WI38 (cell line): ENCODE measurements at regions not wholly inside any gene's neighbourhood (a gene's known extent, or its start where the extent isn't known, plus 50 kb on each side); places are given as distances from the start of the nearest gene placed in this dataset.

Experiments
- H3K4me3 ChIP-seq: 2 replicates; pipeline ENCODE4 v1.5.1; 2011; ENCODE audit warnings: low read depth, mild to moderate bottlenecking, control low read depth, low read length
- CTCF ChIP-seq: IDR thresholded peaks from 2 replicates; pipeline ENCODE4 v1.5.1; 2012; ENCODE audit warnings: low read depth, mild to moderate bottlenecking, control low read depth, low read length

- H3K4me3 ChIP-seq, result no peak overlapping the region
- TF ChIP-seq CTCF, result no peak
These were observed 245.9 kb upstream of the STARD13 start for GRCh38 chr13:33531484-33531883.

DNA sequence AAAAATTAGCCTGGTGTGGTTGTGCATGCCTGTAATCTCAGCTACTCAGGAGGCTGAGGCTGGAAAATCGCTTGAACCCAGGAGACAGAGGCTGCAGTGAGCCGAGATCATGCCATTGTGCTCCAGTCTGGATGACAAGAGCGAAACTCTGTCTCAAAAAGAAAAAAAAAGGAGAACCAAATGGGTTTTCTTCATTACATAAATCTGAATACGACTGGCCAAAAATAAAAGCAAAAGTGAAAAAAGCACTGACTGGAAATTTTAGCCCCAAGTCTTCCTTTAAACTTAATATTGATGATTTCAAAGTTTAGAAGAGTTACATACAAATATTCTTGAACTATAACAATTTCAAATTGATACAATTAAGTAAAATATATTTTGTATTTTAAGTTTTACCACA, 249.5 kb upstream of the STARD13 start:
- no peak for TF ChIP-seq CTCF
- H3K4me3 ChIP-seq, result no peak overlapping the region

DNA sequence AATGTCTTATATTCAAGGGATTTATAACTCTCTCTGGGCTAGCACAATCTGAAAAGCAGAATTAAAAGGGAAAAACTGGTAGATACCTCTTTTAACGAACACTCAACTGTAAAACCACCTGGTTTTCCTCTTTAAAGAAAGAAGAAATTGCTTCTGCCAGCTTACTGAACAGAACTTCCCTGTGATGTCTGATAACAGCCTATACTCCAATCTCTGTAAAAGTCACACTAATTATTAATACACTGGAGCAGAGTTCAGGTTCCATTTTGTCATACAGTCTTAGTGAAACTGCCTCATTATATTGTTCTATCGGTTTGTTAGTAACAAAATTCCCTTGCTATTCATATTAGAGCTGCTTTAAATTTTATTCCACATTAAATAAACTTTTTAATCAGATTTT, 251.0 kb upstream of the STARD13 start:
- TF ChIP-seq CTCF, result no peak
- H3K4me3 ChIP-seq, result no peak overlapping the region

- TF ChIP-seq CTCF, result no peak
- H3K4me3 ChIP-seq, result no peak overlapping the region
These were observed 251.5 kb upstream of the STARD13 start for GRCh38 chr13:33537026-33537425.

DNA sequence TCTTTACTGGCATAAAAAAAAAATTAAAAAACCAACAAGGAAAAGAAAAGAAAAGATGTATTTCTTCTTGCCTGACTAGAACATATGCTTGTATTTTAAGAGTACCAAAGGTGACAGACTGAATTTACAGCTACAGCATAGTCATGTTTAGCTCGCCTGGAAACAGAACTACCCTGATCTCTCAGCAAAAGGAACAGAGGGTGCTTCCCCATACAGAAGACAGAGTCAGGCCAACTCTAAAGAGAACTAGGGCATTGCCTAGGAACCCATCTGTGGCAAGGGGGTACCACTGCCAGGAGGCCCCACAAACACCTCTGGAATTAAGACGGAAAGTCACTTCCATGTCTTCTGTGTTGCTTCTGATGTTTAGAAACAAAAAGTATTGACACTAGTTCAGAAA, 252.1 kb upstream of the STARD13 start:
- no peak for TF ChIP-seq CTCF

GRCh38 chr13:33541456-33541855, 255.9 kb upstream of the STARD13 start:
- peak overlapping the region; percentile 62 for H3K4me3 ChIP-seq
- no peak for TF ChIP-seq CTCF

More for the DNA sequence above, 252.1 kb upstream of the STARD13 start:
- H3K4me3 ChIP-seq, result no peak overlapping the region

- TF ChIP-seq CTCF, result no peak
- peak overlapping the region; percentile 62 for H3K4me3 ChIP-seq
These were observed 256.4 kb upstream of the STARD13 start for GRCh38 chr13:33541962-33542308.
